ENCODE measurements at regions not wholly inside any gene's neighbourhood (a gene's known extent, or its start where the extent isn't known, plus 50 kb on each side); places are given as distances from the start of the nearest gene placed in this dataset.
"Not testable (repeated sequence)": the region's sequence is repeated elsewhere in the genome, so short reads cannot be mapped to it uniquely, and the experiment has no call there.

DNA sequence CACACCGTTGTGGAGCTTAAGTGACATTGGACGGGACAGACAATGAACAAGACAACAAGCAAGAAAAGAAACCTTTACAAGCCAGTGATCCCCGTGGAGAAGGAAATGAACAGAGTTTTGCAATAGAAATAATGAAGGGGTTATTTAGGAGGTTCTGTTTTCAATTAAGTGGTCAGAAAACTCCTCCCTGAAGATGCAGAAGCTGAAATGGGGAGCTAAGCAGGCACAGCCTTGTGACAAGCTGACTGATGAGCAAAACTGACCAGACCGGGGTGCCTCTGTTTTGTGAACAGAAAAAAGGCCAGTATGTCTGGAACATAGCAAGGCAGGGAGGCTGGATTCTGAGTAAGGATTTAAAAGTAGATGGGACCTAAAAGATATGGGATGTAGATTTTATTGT, 299.8 kb upstream of the POM121L12 start:
- H3K23ac ChIP-seq (ENCODE audit: low read depth, low read length): no peak overlapping the region
- ChIA-PET POLR2A (ENCODE audit: unreplicated experiment) (no interaction called here), CTCF (no interaction called here)
- no peak overlapping the region for H3K14ac ChIP-seq (replicated peaks; ENCODE audit: low read depth, low read length)
- 17% methylated on average over 1 of the region's 4 CpGs; no CpG with 5 or more reads in 1 of the 2 experiments for WGBS, 2 experiments (ENCODE audit: extremely low coverage in 2 of 2, insufficient read length in 1 of 2)
- H3K27ac ChIP-seq (ENCODE audit: insufficient read depth, low read length): no peak overlapping the region
- peaks cover 10% of the 10 kb centered on the region for H3K9me3 ChIP-seq (ENCODE audit: control insufficient read depth, insufficient read depth, low read length)
- H4K8ac ChIP-seq (ENCODE audit: low read depth in 2 of 2, low read length in 2 of 2): no peak overlapping the region
- BruUV-seq (replicated peaks): no TSS peak
- H4K20me1 ChIP-seq (ENCODE audit: insufficient read depth, low read length): no peaks in the 10 kb centered on the region
- no peak overlapping the region for H2AK9ac ChIP-seq (replicated peaks; ENCODE audit: low read depth, low read length, poor library complexity)
- H3K9me1 ChIP-seq (ENCODE audit: insufficient read depth, low read length): no peaks in the 10 kb centered on the region
- intact Hi-C loops (cut with micrococcal nuclease): no loop called here
- no peak overlapping the region for H4K5ac ChIP-seq (ENCODE audit: low read depth, low read length)
- no peak for TF ChIP-seq MAFK (IDR thresholded peaks at IDR 0.05; ENCODE audit: low read depth, low read length)
- TF ChIP-seq, protein P1, sequence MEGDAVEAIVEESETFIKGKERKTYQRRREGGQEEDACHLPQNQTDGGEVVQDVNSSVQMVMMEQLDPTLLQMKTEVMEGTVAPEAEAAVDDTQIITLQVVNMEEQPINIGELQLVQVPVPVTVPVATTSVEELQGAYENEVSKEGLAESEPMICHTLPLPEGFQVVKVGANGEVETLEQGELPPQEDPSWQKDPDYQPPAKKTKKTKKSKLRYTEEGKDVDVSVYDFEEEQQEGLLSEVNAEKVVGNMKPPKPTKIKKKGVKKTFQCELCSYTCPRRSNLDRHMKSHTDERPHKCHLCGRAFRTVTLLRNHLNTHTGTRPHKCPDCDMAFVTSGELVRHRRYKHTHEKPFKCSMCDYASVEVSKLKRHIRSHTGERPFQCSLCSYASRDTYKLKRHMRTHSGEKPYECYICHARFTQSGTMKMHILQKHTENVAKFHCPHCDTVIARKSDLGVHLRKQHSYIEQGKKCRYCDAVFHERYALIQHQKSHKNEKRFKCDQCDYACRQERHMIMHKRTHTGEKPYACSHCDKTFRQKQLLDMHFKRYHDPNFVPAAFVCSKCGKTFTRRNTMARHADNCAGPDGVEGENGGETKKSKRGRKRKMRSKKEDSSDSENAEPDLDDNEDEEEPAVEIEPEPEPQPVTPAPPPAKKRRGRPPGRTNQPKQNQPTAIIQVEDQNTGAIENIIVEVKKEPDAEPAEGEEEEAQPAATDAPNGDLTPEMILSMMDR (conservative IDR thresholded peaks at IDR 0.05; ENCODE audit: low read depth, low read length): no peak
- no peak overlapping the region for H2AFZ ChIP-seq (replicated peaks; ENCODE audit: low read length, poor library complexity)
- H3K18ac ChIP-seq (ENCODE audit: low read depth, low read length): no peak overlapping the region
- ATAC-seq (ENCODE audit: low read depth): no peak
- no peaks in the 10 kb centered on the region for H3K79me1 ChIP-seq (ENCODE audit: low read depth in 1 of 2, low read length in 2 of 2)
- no peak overlapping the region for H3K4me3 ChIP-seq (ENCODE audit: insufficient read depth, low read depth, low read length)
- no peak overlapping the region for H3K56ac ChIP-seq (ENCODE audit: extremely low read depth, insufficient read depth, low read length)
- H4K91ac ChIP-seq (ENCODE audit: insufficient read depth, low read depth, low read length): no peak overlapping the region
- dilution Hi-C loops (cut with HindIII; ENCODE audit: low sequenced_read_pairs, unreplicated experiment): no loop called here
- no peak overlapping the region for H2AK5ac ChIP-seq (ENCODE audit: low read depth, low read length)
- H2BK15ac ChIP-seq (ENCODE audit: low read depth, low read length): no peak overlapping the region
- no peak overlapping the region for H3K4me2 ChIP-seq (ENCODE audit: low read depth, low read length)
- H2BK5ac ChIP-seq (ENCODE audit: low read depth, low read length, poor library complexity, severe bottlenecking): no peak overlapping the region
- no peak overlapping the region for H3K9ac ChIP-seq (ENCODE audit: low read depth, low read length)
- in situ Hi-C loops (cut with MboI; ENCODE audit: low sequenced_read_pairs): no loop called here
- H3K36me3 ChIP-seq (ENCODE audit: control insufficient read depth, insufficient read depth, low read length): no peaks in the 10 kb centered on the region
- H2BK120ac ChIP-seq (ENCODE audit: low read depth, low read length): no peak overlapping the region
- no peaks in the 10 kb centered on the region for H3K4me1 ChIP-seq (ENCODE audit: control insufficient read depth, insufficient read depth, low read length)
- H2BK20ac ChIP-seq (ENCODE audit: low read depth, low read length): no peak overlapping the region
- H3K27me3 ChIP-seq (ENCODE audit: control insufficient read depth, insufficient read depth, low read length): no peaks in the 10 kb centered on the region
- H3K4ac ChIP-seq (ENCODE audit: low read depth, low read length): no peak overlapping the region
- DNase-seq: no peak

DNA sequence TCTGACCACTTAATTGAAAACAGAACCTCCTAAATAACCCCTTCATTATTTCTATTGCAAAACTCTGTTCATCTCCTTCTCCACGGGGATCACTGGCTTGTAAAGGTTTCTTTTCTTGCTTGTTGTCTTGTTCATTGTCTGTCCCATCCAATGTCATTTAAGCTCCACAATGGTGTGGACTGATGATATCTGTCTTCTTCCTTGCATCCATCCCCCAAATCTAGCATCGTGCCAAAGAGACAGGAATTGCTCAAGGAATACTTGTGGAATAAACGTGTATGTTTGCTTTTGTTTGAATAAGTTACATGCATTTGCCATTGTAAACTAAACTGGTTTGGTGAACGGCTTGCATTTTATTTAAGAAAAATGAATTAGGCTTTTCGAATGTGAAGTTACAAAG, 306.8 kb upstream of the POM121L12 start:
- H3K56ac ChIP-seq (ENCODE audit: extremely low read depth, insufficient read depth, low read length); H3K9me3 ChIP-seq (ENCODE audit: control insufficient read depth, insufficient read depth, low read length); dilution Hi-C loops (cut with HindIII; ENCODE audit: low sequenced_read_pairs, unreplicated experiment); H3K9me1 ChIP-seq (ENCODE audit: insufficient read depth, low read length); in situ Hi-C loops (cut with MboI; ENCODE audit: low sequenced_read_pairs); BruUV-seq (replicated peaks); H2AFZ ChIP-seq (replicated peaks; ENCODE audit: low read length, poor library complexity); H3K23ac ChIP-seq (ENCODE audit: low read depth, low read length); H3K27ac ChIP-seq (ENCODE audit: insufficient read depth, low read length); H2BK15ac ChIP-seq (ENCODE audit: low read depth, low read length); H4K8ac ChIP-seq (ENCODE audit: low read depth in 2 of 2, low read length in 2 of 2); H3K14ac ChIP-seq (replicated peaks; ENCODE audit: low read depth, low read length); H3K27me3 ChIP-seq (ENCODE audit: control insufficient read depth, insufficient read depth, low read length); H3K18ac ChIP-seq (ENCODE audit: low read depth, low read length); H4K5ac ChIP-seq (ENCODE audit: low read depth, low read length); H3K4me1 ChIP-seq (ENCODE audit: control insufficient read depth, insufficient read depth, low read length); H3K4me2 ChIP-seq (ENCODE audit: low read depth, low read length); H4K91ac ChIP-seq (ENCODE audit: insufficient read depth, low read depth, low read length); ATAC-seq (ENCODE audit: low read depth); H2BK5ac ChIP-seq (ENCODE audit: low read depth, low read length, poor library complexity, severe bottlenecking); H4K20me1 ChIP-seq (ENCODE audit: insufficient read depth, low read length); H2BK120ac ChIP-seq (ENCODE audit: low read depth, low read length); CTCF ChIA-PET; POLR2A ChIA-PET (ENCODE audit: unreplicated experiment); H3K4ac ChIP-seq (ENCODE audit: low read depth, low read length); H2BK20ac ChIP-seq (ENCODE audit: low read depth, low read length); DNase-seq; intact Hi-C loops (cut with micrococcal nuclease); H3K79me1 ChIP-seq (ENCODE audit: low read depth in 1 of 2, low read length in 2 of 2); H3K36me3 ChIP-seq (ENCODE audit: control insufficient read depth, insufficient read depth, low read length); H2AK9ac ChIP-seq (replicated peaks; ENCODE audit: low read depth, low read length, poor library complexity); H2AK5ac ChIP-seq (ENCODE audit: low read depth, low read length); H3K9ac ChIP-seq (ENCODE audit: low read depth, low read length); H3K4me3 ChIP-seq (ENCODE audit: insufficient read depth, low read depth, low read length): not testable (repeated sequence)
- WGBS, 2 experiments (ENCODE audit: extremely low coverage in 2 of 2, insufficient read length in 1 of 2): no CpG with 5 or more reads among the region's 5 CpGs
